KBM-7 (cell line): ENCODE measurements at regions not wholly inside any gene's neighbourhood (a gene's known extent, or its start where the extent isn't known, plus 50 kb on each side); places are given as distances from the start of the nearest gene placed in this dataset.
"Not testable (repeated sequence)": the region's sequence is repeated elsewhere in the genome, so short reads cannot be mapped to it uniquely, and the experiment has no call there.

Source experiments
- DNase-seq: peaks from one replicate; pipeline ENCODE4 v3.0.0-alpha.2; 2015
- in situ Hi-C: fragments of 300-500 bp; cut with MboI; formaldehyde crosslinking; loops from 2 replicates; pipeline ENCODE4 v1.14.3; 2020; ENCODE audit warnings: low sequenced_read_pairs, low pct_unique_long_range_greater_than_20kb, mixed read lengths

DNA sequence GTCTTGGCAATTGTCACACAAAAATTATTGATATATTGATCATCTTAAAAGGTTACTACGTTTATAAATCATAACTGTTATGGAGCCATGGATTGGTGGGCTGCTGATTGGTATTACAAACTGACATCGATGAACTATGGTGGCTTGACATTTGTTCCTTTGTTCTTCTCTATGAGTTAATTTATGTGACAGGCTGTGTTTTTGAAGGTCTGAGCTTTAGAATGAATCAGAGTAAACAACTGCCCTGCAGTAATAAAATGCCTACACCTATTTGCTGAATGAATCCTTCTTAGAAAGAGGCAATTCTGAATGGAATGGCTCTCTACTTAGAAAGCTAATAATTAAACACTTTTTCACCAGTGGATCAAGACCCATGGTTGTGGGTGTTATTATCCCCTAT, 506.3 kb upstream of the SPTLC3 start:
- DNase-seq = no peak
- in situ Hi-C loops = no loop called here

DNA sequence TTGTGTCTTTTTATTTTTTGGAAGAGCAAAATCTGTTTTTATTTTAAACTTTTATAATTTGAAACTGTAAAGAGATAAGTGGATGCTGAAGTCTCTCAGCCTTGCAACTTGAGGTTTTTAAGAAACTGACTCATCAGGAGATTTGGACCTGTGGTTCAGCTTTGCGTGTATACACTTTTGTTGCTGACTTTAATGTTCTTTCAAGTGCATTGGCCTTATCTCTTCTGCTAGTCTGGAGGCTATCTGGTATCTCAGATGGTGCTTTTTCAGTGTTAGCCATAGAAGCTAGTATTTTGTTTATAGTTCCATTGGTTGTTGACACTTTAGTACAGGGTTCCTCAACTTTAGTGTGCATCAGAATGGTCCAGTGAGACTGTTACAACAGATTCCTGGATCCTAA, 504.0 kb upstream of the SPTLC3 start:
- DNase-seq = no peak
- in situ Hi-C loops = no loop called here

DNA sequence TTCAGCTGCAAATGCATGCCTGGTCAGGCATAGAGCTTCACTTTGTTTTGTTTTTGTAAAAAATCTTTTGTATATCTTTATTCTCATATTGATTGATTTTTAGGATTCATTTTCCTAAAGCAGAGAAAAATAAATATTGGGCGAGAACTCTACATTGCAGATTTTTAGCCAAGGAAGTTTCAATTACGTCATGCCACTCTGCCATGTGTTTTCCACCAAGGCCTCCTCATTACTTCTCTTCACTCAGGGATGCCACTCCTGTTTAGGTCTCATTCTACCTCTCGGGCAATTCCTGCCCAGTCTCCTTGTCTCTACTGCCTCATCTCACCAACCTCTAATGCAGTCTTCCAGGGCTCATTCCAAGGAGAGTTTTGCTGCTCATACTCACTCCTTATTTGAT, 497.3 kb upstream of the SPTLC3 start:
- in situ Hi-C loops = no loop called here

DNA sequence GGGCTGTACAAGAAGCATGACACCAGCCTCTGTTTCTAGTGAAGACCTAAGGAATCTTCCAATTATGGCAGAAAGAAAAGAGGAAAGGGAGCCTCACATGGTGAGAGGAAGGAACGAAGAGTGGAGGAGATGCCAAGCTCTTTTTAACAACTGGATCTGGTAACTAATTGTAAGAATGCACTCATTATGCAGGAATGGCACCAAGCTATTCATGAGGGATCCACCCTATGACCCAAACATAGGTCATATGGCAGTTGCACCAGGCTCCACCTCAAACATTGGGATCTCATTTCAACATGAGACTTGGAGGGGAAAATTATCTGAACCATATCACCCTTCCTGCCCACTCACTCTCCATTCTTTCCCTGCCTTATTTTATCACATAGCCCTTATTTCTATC, 496.0 kb upstream of the SPTLC3 start:
- in situ Hi-C loops = no loop called here

More for the DNA sequence above, 497.3 kb upstream of the SPTLC3 start:
- DNase-seq = no peak

DNA sequence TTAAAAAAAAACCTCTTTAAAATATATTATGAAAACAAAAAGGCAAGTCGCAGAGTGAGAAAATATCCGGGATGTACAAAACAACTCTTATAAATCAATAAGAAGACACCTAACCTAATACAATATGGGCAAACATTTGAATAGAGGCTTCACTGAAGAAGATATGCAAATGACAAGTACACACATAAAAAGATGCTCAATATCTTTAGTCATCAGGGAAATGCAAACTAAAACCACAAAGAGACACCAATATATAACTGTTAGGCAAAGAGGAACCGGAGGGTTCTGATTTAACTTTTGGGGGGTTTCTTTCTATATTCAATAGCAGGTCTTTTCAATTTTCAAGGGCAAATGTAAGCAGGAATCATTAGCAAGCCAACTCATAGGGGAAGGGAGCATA, 480.7 kb upstream of the SPTLC3 start:
- in situ Hi-C loops = no loop called here

More for the DNA sequence above, 496.0 kb upstream of the SPTLC3 start:
- DNase-seq = no peak

DNA sequence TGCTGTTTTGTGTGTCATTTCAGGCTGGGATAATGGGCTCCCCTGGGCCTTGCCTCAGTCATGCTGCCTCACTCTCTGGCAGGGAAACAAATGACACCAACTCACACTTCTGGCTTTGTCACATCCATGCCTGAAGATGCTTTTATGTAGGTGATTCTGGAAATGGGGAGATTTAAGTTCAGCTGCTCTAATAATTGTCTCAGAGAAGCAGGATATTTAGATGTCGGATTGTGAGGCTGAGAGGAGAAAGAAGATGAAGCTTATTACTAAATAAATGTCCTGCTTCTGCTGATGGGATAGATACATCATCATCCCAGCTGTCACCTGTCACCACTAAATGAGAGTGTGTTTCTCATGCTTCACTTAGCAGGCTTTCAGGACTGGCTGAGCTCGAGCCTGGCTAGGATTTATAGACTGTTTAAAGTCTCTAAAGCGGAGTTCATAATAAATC, 480.2 kb upstream of the SPTLC3 start:
- in situ Hi-C loops = no loop called here
- DNase-seq = no peak

More for the DNA sequence above, 480.7 kb upstream of the SPTLC3 start:
- no peak for DNase-seq

DNA sequence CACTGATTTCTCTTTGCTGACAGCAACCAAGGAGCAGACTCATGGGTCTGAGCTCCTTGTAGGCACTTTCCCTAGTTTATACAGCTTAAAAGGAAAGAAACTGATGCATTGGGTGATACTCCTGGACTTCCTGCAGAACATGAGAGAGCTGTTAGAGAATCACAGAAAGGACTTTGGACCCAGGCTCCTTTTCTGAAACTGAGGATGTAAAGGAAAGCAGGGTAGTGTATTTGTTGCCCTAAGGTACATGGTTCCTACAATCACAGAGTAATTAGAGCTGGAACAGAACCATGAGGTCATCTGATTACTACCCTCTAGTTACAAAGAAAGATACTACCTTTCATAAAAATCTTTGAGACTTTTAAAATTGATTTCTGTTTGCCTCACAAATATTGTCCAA, 477.1 kb upstream of the SPTLC3 start:
- no peak for DNase-seq
- in situ Hi-C loops = no loop called here

DNA sequence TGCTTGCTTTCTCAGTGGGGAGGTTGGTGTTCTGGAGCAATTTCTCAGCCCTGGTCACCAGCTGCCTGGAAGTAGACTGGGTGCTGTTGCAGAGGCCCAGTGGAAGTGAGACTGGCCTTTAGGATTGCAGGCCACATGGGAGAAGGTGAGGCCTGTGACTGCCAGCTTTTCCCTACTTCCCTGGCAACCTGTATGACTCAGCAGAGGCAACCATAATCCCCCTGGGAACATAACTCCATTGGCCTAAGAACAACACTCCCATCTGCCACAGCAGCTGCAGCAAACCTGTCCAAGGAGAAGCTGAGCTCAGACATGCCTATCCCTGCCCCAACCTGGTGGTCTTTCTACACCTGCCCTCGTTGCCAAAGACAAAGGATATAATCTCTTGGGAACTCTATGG, 473.5 kb upstream of the SPTLC3 start:
- in situ Hi-C loops = no loop called here

DNA sequence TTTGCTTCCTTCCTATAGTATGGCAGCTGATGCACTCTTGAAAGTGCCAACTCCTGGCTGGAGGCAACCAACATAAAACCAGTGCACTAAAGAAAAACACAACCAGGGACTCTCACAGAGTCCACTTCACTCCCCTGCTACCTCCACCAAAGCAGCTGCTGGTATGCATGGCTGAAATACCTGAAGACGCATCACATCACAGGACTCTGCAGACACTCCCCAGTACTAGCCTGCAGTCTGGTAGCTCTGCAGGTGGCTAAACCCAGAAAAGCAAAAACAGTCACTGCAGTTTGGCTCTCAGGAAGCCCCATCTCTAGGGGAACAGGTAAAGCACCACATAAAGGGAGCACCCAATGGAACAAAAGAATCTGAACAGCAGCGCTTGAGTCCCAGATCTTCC, 473.0 kb upstream of the SPTLC3 start:
- DNase-seq = no peak
- in situ Hi-C loops = no loop called here

More for the DNA sequence above, 473.5 kb upstream of the SPTLC3 start:
- DNase-seq = no peak

DNA sequence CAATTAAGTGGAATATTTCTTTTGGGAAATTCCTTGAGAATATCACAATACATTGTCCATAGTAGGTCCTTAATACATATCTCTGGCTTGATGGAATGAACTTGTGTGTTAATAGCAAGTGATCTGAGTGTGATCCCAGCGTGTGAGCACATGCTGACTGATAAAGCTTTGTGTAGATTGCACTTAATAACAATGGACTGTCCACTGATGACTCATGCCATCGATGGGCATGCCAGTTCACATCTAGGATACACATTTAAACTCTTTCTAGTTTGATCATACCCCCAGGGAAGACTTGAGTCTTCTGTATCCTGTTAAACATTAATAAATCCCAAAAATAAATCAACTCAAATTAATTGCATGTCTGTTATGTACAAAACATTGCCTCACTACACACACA, 454.3 kb upstream of the SPTLC3 start:
- no peak for DNase-seq

DNA sequence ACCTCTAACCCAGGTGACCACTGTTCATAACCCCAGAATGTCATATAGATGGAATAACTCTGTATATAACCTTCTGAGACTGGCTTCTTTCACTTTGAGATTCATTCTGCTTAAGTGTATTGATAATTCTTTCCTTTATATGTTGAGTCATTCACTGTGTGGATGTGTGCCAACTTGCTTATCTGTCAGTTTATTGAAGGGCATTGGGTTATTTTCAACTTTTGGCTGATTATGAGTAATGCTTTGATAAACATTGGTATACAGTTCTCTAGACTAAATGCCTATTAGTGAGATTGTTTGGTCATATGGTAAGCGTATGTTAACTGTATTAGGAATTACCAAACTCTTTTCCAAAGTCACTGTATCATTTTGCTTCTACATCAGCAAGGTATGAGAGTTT, 453.4 kb upstream of the SPTLC3 start:
- in situ Hi-C loops = no loop called here
- DNase-seq = no peak

More for the DNA sequence above, 454.3 kb upstream of the SPTLC3 start:
- in situ Hi-C loops = no loop called here

DNA sequence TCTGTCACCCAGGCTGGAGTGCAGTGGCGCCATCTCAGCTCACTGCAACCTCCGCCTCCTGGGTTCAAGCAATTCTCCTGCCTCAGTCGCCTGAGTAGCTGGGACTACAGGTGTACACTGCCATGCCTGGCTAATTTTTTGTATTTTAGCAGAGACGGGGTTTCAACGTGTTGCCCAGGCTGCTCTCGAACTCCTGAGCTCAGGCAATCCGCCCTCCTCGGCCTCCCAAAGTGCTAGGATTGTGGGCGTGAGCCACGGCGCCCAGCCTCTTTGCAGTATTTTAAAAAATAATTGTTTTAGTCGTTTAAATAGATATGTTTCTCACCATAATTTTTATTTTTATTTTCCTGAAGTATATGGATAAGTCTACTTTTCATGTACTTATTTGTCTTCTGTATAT, 452.9 kb upstream of the SPTLC3 start:
- in situ Hi-C loops = not testable (repeated sequence)

DNA sequence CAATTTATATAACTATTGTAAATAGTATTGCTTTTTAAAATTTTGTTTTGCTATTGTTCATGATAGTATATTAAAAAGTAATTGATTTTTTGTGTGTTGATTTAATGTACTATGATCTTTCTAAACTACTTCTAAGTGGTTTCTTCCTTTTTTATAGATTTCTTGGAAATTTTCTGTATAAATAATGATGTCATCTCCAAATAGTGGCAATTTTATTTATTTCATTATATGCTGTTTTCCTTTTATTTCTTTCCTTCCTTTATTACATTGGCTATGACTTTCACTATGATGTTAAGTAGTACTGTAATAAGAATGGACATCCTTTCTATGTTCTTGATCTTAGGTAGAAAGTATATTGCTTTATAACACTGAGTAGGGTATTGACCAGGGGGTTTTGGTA, 451.5 kb upstream of the SPTLC3 start:
- no peak for DNase-seq
- in situ Hi-C loops = no loop called here

More for the DNA sequence above, 452.9 kb upstream of the SPTLC3 start:
- DNase-seq = not testable (repeated sequence)

DNA sequence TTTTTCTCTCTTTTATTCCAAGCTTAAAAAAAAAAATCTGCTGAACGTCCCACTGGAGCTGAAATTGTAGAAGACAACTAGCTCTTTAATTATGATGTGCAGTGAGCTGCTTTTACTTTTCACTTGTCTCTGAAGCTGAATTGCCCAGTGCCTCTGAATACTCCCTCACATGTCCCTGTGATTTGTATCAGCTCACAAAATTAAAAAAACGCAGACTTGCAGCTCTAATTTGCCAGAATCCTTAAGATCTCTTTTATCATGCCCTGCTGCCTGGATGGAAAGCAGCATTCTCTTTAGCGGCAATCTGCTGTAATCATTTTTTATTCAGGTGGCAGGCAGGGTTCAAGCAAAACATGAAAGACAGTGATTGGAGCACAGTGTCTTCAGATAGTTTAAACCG, 443.8 kb upstream of the SPTLC3 start:
- no peak for DNase-seq
- in situ Hi-C loops = no loop called here

DNA sequence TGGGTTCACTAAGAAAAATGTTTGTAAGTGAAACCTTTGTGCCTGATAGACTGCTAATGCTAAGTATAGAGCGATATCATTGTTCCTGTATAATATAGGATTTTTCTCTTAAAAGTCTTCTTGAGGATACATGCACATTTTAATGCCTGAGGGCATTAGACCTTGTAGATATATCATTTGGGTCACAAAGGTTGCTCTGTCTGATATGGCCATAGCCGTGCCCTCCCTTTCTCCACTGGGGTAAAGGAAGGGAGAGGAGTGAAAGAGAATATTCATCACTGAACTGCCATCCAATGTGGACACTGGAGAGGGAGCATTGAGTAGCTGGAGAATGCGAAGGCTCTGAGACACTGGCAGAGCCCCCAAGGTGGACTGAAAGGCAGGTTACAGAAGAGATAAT, 442.2 kb upstream of the SPTLC3 start:
- in situ Hi-C loops = no loop called here

DNA sequence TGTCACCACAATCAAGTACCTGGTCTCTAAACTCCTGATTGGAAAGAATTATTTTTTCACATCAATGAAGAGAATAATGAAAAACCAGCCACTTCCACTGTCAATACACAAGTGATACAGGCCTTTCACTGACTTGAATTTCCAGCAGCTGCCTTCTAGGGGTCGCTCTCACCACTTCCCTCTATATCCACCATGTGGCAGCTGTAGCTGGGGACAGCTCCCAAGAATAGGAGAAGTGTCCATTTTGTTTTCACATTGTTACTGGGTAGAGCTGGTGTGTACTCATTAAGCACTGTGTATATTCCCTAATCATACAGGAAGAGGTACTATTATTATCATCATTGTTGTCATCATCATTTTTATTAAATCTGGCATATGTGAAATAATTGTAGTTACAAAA, 438.4 kb upstream of the SPTLC3 start:
- in situ Hi-C loops = no loop called here
- DNase-seq = peak; percentile 41

More for the DNA sequence above, 442.2 kb upstream of the SPTLC3 start:
- DNase-seq = no peak

DNA sequence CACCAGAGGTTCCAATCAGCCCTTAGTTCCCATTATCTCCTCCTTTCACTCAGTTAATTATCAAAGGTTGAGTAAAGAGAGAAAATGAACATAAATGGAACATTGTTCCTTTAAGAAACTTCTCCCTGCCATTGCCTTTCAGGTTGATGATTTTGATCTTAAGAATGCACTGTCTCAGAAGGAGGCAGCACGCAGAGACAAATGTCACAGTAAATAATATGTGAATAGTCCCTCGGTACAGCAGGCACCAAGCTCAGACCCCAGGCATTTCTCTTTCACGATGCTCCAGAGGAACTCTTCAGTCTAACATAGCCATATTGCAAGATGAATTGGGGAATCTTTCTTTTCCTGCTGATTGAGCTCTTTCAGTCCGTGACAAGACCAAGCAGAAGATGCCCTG, 435.3 kb upstream of the SPTLC3 start:
- in situ Hi-C loops = no loop called here
- DNase-seq = no peak

DNA sequence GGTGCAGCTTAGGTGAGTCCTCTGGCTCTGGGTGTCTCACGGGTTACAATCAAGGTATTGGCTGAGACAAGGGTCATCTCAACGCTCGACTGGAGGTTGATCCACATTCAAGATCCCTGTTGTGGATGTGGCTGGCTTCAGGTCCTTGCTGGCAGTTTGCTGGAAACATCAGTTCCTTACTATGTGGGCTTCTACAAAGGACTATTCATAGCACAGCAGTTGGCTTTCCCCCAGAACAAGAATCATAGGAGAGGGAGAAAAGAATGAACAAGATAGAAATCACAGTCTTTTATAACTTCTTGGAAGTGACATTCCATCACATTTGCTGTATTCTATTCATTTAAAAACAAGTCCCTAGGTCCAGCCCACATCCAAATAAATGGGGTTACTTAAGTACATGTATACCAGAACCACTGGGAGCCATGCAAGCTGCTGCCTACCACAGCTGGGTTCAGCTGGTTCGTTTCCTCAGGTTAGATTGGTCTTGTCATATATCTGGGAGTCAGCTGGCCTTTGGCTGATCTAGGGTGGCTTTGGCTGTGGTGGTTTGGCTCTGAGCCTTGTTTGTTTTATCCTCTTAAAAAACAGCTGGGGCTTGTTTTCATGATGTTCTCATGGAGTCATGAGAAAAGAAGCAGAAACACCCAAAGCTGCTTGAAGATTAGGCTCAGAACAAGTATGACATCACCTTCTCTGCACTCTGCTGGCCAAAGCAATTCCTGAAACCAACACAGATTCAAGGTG, 433.2 kb upstream of the SPTLC3 start:
- in situ Hi-C loops = no loop called here
- DNase-seq = no peak

DNA sequence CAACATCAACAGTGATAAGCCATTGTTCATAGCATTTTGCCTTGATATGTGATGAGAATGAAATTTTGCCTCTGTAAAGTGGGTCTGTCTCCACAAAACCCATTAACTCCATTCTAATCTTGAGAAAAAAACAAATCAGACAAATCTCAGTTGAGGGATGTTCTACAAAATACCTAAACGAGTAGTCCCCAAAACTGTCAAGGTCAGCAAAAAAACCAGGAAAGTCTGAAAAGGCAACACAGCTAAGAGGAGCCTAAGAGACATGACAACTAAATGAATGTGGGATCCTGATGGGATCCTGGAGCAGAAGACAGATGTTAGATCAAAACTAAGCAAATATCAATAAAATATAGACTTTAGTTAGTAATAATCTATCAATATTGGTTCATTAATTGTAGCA, 431.6 kb upstream of the SPTLC3 start:
- in situ Hi-C loops = no loop called here
- DNase-seq = no peak

DNA sequence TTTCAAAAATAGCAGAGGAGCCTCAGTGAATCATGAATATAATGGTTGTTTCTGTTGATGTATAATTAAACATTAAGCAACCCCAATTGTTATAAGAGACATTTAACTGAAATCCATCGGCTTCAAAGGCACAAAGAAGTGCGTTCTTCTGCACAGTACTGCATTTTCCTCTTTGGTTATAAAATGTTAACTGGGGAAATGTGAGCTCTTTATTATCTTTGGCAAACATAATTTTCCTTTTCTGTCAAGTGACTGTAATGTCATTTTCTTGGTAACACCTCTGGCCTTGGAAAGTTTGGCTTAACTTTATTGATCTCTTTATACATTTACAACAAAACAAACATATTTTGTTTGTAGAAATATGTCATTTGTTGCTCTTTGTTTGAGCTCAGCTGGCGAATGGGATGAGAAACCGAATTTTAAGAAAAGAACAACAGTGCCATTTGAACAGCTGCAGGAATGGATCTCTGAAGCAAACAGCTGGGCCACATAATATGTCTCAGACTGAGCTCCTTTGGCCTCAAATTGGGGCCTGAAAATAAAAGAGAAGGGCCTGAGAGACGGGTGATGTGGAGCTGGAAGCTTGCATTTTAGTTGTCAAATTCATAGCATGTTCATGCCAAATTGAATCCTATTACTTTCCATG, 427.0 kb upstream of the SPTLC3 start:
- DNase-seq = no peak
- in situ Hi-C loops = no loop called here

DNA sequence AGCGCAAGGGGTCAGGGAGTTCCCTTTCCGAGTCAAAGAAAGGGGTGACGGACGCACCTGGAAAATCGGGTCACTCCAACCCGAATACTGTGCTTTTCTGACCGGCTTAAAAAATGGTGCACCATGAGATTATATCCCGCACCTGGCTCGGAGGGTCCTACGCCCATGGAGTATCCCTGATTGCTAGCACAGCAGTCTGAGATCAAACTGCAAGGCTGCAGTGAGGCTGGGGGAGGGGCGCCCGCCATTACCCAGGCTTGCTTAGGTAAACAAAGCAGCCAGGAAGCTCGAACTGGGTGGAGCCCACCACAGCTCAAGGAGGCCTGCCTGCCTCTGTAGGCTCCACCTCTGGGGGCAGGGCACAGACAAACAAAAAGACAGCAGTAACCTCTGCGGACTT, 426.1 kb upstream of the SPTLC3 start:
- in situ Hi-C loops = not testable (repeated sequence)

More for the DNA sequence above, 426.1 kb upstream of the SPTLC3 start:
- DNase-seq = not testable (repeated sequence)
